HG02885 (cell line): ENCODE measurements at regions not wholly inside any gene's neighbourhood (a gene's known extent, or its start where the extent isn't known, plus 50 kb on each side); places are given as distances from the start of the nearest gene placed in this dataset.

Experiments
- ATAC-seq: cut with Tn5 transposase; IDR thresholded peaks from one replicate; pipeline ENCODE4 v1.9.1; 2021; ENCODE audit warnings: mild to moderate bottlenecking; ENCODE audit not compliant: unreplicated experiment, poor library complexity

DNA sequence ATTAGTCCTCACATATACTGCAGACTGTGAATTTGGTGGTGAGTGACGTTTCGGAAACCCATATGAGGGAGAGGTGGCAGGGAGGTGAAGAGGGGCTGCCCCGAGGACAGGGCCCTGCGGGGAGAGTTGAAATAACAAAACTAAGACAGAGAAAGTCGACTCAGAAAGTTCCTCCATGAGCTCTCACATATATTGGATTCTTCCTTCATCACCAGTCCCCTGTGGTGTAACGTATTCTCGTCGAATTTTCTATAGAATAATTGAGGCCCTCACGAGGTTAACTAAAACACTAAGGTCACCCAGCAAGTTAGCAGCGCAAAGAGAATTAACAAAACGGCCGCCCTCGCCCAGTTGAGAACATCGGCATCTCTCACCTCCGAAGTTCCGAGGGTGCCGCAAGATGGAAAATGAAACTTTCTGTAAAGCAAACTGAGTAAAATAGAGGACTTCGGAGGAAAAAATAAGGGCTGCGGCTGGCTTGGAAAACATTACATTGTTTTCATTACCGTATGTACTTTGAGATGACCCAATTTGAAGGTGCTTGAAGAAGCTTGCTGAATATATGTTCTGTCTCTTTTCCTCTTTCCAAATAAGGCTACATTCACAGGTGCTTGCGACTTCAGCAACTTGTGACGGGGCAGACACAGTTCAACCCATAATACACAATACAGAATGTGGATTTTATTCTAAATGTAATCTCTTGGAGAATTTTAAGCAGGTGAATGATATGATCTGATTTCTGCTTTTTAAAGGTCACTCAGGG lies 490.9 kb upstream of the JARID2 start:
- ATAC-seq, result peak; percentile 91

GRCh38 chr6:14756340-14756739 lies 489.5 kb upstream of the JARID2 start:
- no peak for ATAC-seq

DNA sequence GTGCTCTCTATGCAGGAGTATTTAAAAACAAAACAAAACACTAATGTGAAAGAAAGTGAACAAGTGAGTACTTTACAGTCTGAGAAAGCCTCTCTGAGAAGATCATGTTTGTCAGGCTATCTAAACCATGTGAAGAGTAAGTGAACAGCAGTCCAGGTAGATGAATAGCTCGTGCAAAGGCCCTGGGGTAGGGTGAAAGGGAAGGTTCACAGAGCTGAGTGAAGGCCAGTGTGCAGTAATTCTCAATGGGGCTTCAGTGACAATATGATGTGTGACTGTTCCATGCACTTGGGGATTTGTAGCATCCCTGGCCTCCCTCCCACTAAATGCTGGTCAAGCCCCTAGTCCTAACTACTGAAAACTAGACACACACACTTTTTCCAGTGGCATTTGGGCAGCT lies 488.9 kb upstream of the JARID2 start:
- ATAC-seq, result no peak

DNA sequence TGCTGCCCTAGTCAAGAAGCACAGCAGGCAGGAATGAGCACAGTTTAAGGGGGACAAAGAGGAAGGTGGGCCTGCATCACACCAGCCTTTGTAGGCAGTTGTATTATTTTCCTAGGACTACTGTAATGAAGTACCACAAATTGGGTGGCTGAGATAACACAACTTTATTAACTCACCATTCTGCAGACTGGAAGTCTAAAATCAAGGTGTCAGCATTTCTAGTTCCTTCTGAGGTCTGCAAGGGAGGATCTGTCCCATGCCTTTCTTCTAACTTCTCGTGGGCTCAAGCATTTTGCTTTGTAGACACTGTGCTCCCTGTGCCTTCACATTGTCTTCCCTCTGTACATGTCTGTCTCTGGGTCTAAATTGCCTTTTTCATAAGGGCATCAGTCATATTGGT lies 488.5 kb upstream of the JARID2 start:
- no peak for ATAC-seq

DNA sequence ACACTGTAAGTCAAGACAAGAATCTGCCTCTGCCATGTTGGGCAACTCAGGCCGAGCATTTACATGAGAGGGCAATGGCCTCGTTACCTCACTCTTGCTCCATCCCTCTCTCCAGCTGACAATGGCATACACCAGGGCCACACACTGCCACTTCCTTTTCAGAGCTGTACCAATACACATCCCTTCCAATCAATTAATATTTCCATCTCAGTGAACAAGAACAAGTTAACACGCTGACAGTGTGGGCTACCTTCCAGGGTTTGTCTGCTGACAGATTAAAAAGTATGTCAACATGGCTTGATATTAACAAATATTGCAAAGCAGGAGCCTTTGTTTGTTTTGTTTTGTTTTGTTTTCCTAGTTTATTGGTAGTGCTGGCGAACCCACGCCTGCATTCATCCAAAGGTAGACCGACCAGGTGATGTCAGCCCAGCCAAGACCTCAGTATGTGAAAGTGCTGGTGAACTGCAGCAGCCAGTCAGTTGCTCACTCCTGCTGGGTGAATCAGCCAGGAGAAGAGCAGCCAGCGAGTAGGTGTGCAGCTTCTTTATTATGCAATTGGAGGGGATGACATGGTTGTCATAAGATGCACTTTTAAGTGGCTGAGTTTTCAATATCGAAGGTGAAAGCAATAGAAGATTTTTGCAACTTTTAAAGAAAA lies 487.3 kb upstream of the JARID2 start:
- ATAC-seq, result no peak

- ATAC-seq, result peak; percentile 49
Measured at GRCh38 chr6:14759976-14760672, 485.7 kb upstream of the JARID2 start.

DNA sequence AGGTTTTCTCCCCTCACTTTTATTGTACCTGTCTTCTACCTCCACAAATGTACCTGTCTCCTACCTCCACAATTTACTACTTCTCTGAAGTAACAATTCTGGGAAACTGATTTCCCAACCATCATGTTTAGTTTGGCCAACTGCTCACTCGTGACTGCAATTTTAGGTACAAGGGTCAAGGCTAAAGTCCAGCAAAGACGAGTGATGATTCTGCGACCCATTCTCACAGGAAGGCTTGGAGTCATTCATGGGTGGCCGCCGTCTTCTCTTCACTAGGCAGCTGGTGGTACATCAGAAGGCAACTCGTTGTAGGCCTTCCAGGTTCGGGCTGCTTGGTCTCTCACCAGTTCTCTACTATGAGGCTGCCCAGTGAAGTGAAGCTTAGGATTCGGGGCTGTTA lies 483.8 kb upstream of the JARID2 start:
- no peak for ATAC-seq

- no peak for ATAC-seq
Measured at GRCh38 chr6:14763139-14763538, 482.7 kb upstream of the JARID2 start.

DNA sequence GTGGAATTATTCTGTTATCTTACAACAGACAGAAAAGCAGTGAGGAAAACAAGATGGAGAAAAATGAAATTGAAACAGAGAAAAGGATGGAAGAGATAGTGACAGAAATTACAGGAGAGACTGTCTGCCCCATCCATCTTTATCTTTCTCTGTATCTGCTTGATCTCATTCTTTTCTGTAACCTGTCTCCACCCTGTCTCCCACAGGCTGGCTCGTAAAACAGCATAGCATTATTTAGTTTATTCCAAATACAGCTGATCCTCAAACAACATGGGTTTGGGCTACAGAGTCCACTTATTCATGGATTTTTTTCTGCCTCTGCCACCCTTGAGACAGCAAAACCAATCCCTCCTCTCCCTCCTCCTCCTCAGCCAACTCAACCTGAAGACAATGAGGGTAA lies 482.3 kb upstream of the JARID2 start:
- no peak for ATAC-seq

GRCh38 chr6:14765106-14765505 lies 480.8 kb upstream of the JARID2 start:
- no peak for ATAC-seq

- ATAC-seq, result no peak
Measured at GRCh38 chr6:14765721-14766390, 480.0 kb upstream of the JARID2 start.

DNA sequence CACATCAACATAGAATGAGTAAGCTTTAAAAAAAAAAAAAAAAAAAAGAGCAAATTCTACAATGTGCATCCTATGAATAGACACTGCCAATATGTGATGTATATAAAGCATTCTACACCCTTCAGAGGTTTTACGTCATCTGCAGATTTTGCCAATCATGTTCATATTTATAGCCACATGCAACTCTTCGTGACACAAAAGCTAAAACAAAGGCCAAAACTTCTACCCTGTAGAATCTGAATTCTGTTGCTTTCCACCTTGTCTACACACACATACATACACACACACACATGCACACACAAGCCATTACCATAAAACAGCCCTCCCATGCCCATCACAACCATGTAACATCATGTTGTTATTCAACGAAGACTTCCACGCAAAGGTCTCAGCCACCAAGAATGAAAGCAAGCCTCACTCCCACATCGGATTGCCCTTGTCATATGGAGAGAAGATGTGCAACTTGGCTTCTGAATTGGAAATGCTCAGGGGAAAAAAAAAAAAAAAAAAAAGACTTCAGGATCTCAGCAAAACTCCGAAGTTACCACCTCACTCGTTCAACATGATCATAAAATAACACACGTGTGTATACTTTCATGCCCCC lies 479.4 kb upstream of the JARID2 start:
- no peak for ATAC-seq

DNA sequence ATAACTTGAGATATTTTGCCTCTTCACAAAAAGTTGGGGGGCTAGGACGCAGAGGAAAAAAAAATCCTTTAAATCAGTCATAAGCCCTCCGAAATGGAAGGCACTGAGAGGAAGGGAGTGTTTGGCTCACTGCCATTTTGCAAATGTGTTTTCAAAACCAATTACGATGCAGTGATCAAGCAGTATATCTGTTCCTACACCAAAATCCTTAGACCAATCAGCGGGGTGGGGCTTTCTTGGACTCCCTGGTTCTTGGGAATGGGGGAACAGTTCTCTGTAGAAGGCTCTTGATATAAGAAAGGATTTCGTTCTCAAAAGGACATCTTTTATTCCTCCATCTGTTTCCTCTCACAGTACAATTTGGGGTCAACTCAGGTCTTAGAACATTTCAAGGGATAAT lies 478.6 kb upstream of the JARID2 start:
- no peak for ATAC-seq

- no peak for ATAC-seq
Measured at GRCh38 chr6:14770040-14770439, 475.8 kb upstream of the JARID2 start.

DNA sequence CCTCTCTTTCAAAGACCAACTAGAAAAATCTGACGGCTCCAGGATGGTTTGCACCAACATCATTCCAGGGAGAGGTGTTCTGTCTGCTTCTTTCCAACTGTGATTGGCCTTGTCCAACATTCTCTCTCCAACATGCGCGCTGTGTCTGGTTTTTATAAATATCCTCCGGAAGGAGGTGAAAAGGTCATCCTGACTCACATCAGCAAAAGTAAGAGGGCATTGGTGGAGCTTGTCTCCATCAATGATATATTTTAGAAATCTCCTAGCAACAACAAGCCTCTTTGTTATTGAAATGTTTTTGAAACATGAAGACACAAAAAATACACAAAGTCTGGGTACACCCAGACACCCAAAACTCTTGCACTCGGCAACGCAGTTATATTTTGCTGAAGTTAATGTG lies 475.3 kb upstream of the JARID2 start:
- ATAC-seq, result no peak

DNA sequence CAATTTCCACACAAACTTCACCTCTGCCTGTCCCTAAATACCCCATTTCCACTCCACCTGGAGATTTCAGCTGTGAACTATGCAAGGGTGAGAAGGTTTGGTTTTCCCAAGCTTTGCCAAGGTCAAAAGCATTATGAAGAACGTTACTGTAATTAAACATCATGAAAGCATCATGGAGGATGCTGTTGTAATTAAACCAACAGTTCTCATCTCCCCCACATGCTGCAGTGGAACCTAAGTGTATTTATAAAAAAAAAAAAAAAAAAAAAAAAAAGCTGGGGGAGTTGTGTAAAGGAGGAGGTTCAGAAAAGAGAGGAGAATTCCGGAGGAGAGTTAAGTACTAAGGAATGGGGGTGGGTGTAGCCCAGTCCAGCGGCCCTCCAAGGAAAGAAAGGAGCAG lies 474.9 kb upstream of the JARID2 start:
- no peak for ATAC-seq

- no peak for ATAC-seq
Measured at GRCh38 chr6:14772188-14772587, 473.7 kb upstream of the JARID2 start.

- no peak for ATAC-seq
Measured at GRCh38 chr6:14775528-14775927, 470.3 kb upstream of the JARID2 start.

DNA sequence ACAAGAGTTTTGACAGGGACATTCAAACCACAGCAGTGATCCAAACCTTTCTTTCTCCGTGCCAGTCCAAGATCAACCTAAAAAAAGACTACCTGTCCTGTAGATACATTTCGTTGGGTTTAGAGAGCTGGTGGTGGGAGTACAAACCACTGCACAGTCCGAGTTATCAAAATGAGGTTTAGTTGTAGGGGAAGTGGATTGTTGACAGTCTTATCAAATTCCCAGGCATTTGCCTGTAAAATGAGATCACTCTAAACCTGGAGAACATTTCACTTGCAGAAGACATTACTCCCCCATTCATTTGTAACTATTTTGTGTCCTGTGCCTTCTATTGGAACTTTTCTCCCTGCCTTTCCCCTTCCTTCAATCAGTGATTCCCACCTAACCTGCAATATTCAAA lies 469.6 kb upstream of the JARID2 start:
- ATAC-seq, result no peak

- ATAC-seq, result no peak
Measured at GRCh38 chr6:14781772-14782525, 463.9 kb upstream of the JARID2 start.
